Duodenal mucosa (tissue), 2 donors: ENCODE measurements at regions not wholly inside any gene's neighbourhood (a gene's known extent, or its start where the extent isn't known, plus 50 kb on each side); places are given as distances from the start of the nearest gene placed in this dataset.

Experiments used
- H3K27ac ChIP-seq: one replicate; pipeline ENCODE4 v1.7.0; 2013; ENCODE audit warnings: low read depth, low read length
- H3K27me3 ChIP-seq, 2 donors: one replicate each; pipeline ENCODE4 v1.7.0; 2013; ENCODE audit warnings: low read length in 2 of 2, control low read depth in 1 of 2; ENCODE audit not compliant: insufficient read depth in 2 of 2, control insufficient read depth in 1 of 2
- H3K36me3 ChIP-seq, 2 donors: one replicate each; pipeline ENCODE4 v1.7.0; 2013; ENCODE audit warnings: low read length in 2 of 2, control low read depth in 1 of 2; ENCODE audit not compliant: insufficient read depth in 2 of 2, control insufficient read depth in 1 of 2
- H3K4me1 ChIP-seq, 2 donors: one replicate each; pipeline ENCODE4 v1.7.0; 2013; ENCODE audit warnings: low read length in 2 of 2, control low read depth in 1 of 2; ENCODE audit not compliant: insufficient read depth in 2 of 2, control insufficient read depth in 1 of 2
- H3K4me3 ChIP-seq, 2 donors: one replicate each; pipeline ENCODE4 v1.7.0; 2013; ENCODE audit warnings: low read length in 2 of 2, low read depth in 1 of 2
- H3K9ac ChIP-seq, 2 donors: one replicate each; pipeline ENCODE4 v1.7.0; 2013; ENCODE audit warnings: low read length in 2 of 2, low read depth in 1 of 2
- H3K9me3 ChIP-seq, 2 donors: one replicate each; pipeline ENCODE4 v1.7.0; 2013; ENCODE audit warnings: low read length in 2 of 2, control low read depth in 1 of 2; ENCODE audit not compliant: control insufficient read depth in 1 of 2

GRCh38 chr17:77609553-77610517 lies 348.7 kb upstream of the TNRC6C start:
- Histone ChIP-seq H3K36me3 (no peaks in the 10 kb centered on the region), H3K4me1 (peaks cover 0 to 5% of the 10 kb centered on the region in 2 donors), H3K27me3 (peaks cover 0 to 10% of the 10 kb centered on the region in 2 donors), H3K27ac (no peak overlapping the region), H3K4me3 (peak overlapping the region in 1 of 2 donors; percentile 11), H3K9ac (no peak overlapping the region), H3K9me3 (no peaks in the 10 kb centered on the region)

- H3K27ac ChIP-seq = no peak overlapping the region
- H3K9me3 ChIP-seq = no peaks in the 10 kb centered on the region
- peaks cover 0 to 10% of the 10 kb centered on the region in 2 donors for H3K27me3 ChIP-seq
- no peak overlapping the region for H3K9ac ChIP-seq
- no peaks in the 10 kb centered on the region for H3K36me3 ChIP-seq
- peaks cover 0 to 7% of the 10 kb centered on the region in 2 donors for H3K4me1 ChIP-seq
- H3K4me3 ChIP-seq = peak overlapping the region in 1 of 2 donors; percentile 11
Observed at GRCh38 chr17:77610518-77610893, 348.0 kb upstream of the TNRC6C start.

GRCh38 chr17:77610972-77611521 lies 347.5 kb upstream of the TNRC6C start:
- Histone ChIP-seq H3K27me3 (peaks cover 0 to 10% of the 10 kb centered on the region in 2 donors), H3K27ac (no peak overlapping the region), H3K9ac (no peak overlapping the region), H3K4me3 (no peak overlapping the region), H3K36me3 (no peaks in the 10 kb centered on the region), H3K9me3 (no peaks in the 10 kb centered on the region), H3K4me1 (peaks cover 0 to 12% of the 10 kb centered on the region in 2 donors)

GRCh38 chr17:77611791-77612502 lies 346.6 kb upstream of the TNRC6C start:
- Histone ChIP-seq H3K4me3 (no peak overlapping the region), H3K4me1 (peaks cover 0 to 13% of the 10 kb centered on the region in 2 donors), H3K36me3 (no peaks in the 10 kb centered on the region), H3K27me3 (peaks cover 0 to 10% of the 10 kb centered on the region in 2 donors), H3K9me3 (no peaks in the 10 kb centered on the region), H3K9ac (no peak overlapping the region), H3K27ac (no peak overlapping the region)

GRCh38 chr17:77613218-77613617 lies 345.3 kb upstream of the TNRC6C start:
- Histone ChIP-seq H3K9ac (no peak overlapping the region), H3K27ac (no peak overlapping the region), H3K27me3 (peaks cover 0 to 10% of the 10 kb centered on the region in 2 donors), H3K36me3 (no peaks in the 10 kb centered on the region), H3K9me3 (no peaks in the 10 kb centered on the region), H3K4me3 (no peak overlapping the region), H3K4me1 (peaks cover 0 to 13% of the 10 kb centered on the region in 2 donors)

GRCh38 chr17:77613627-77614026 lies 344.9 kb upstream of the TNRC6C start:
- Histone ChIP-seq H3K36me3 (no peaks in the 10 kb centered on the region), H3K27me3 (peaks cover 0 to 10% of the 10 kb centered on the region in 2 donors), H3K27ac (no peak overlapping the region), H3K4me3 (no peak overlapping the region), H3K9ac (no peak overlapping the region), H3K4me1 (peaks cover 0 to 13% of the 10 kb centered on the region in 2 donors), H3K9me3 (no peaks in the 10 kb centered on the region)

- H3K9me3 ChIP-seq = no peaks in the 10 kb centered on the region
Observed at GRCh38 chr17:77615703-77616253, 342.7 kb upstream of the TNRC6C start.

GRCh38 chr17:77616254-77616731 lies 342.2 kb upstream of the TNRC6C start:
- Histone ChIP-seq H3K4me1 (peaks cover 0 to 9% of the 10 kb centered on the region in 2 donors), H3K9me3 (no peaks in the 10 kb centered on the region)

More at GRCh38 chr17:77615703-77616253, 342.7 kb upstream of the TNRC6C start:
- no peaks in the 10 kb centered on the region for H3K36me3 ChIP-seq
- H3K4me3 ChIP-seq = no peak overlapping the region
- no peak overlapping the region for H3K27ac ChIP-seq
- H3K9ac ChIP-seq = no peak overlapping the region
- H3K27me3 ChIP-seq = peaks cover 0 to 10% of the 10 kb centered on the region in 2 donors
- H3K4me1 ChIP-seq = peaks cover 0 to 11% of the 10 kb centered on the region in 2 donors

GRCh38 chr17:77617516-77617915 lies 341.0 kb upstream of the TNRC6C start:
- H3K4me3 ChIP-seq = no peak overlapping the region
- H3K4me1 ChIP-seq = peaks cover 0 to 9% of the 10 kb centered on the region in 2 donors
- H3K9ac ChIP-seq = no peak overlapping the region
- H3K9me3 ChIP-seq = no peaks in the 10 kb centered on the region
- H3K27me3 ChIP-seq = peaks cover 0 to 7% of the 10 kb centered on the region in 2 donors
- no peaks in the 10 kb centered on the region for H3K36me3 ChIP-seq
- H3K27ac ChIP-seq = no peak overlapping the region

More at GRCh38 chr17:77616254-77616731, 342.2 kb upstream of the TNRC6C start:
- Histone ChIP-seq H3K27ac (no peak overlapping the region), H3K27me3 (peaks cover 0 to 10% of the 10 kb centered on the region in 2 donors), H3K4me3 (no peak overlapping the region), H3K9ac (no peak overlapping the region), H3K36me3 (no peaks in the 10 kb centered on the region)
